Cardiac muscle cell (in vitro differentiated cells and primary cell): ENCODE measurements at regions not wholly inside any gene's neighbourhood (a gene's known extent, or its start where the extent isn't known, plus 50 kb on each side); places are given as distances from the start of the nearest gene placed in this dataset.

Experiments used
- DNase-seq, 2 donors: peaks; one replicate each; pipeline versions ENCODE4 v3.0.0 to v3.0.0-alpha.2; 2010 to 2017; ENCODE audit warnings: low read depth in 1 of 2, low spot score in 1 of 2
- H3K27ac ChIP-seq: fragments of 200-600 bp; sonication (generic); 2 replicates; pipeline ENCODE4 v1.5.1; 2016
- H3K27me3 ChIP-seq: fragments of 200-600 bp; sonication (generic); 2 replicates; pipeline ENCODE4 v1.6.0; 2016; ENCODE audit warnings: control low read depth
- H3K36me3 ChIP-seq: fragments of 200-600 bp; sonication (generic); 2 replicates; pipeline ENCODE4 v1.5.1; 2016; ENCODE audit warnings: control low read depth
- H3K4me1 ChIP-seq: fragments of 200-600 bp; sonication (generic); 2 replicates; pipeline ENCODE4 v1.8.1; 2017; ENCODE audit warnings: low read depth, mild to moderate bottlenecking, mixed run types
- H3K4me3 ChIP-seq: fragments of 200-600 bp; sonication (generic); 2 replicates; pipeline ENCODE4 v1.5.1; 2016; ENCODE audit warnings: mild to moderate bottlenecking
- H3K9me3 ChIP-seq: fragments of 200-600 bp; sonication (generic); 2 replicates; pipeline ENCODE4 v1.5.1; 2017; ENCODE audit warnings: low read depth, mild to moderate bottlenecking, control low read depth
- CTCF ChIP-seq: IDR thresholded peaks from 2 replicates; pipeline ENCODE4 v1.5.1; 2012; ENCODE audit warnings: low read depth, mild to moderate bottlenecking, low read length

GRCh38 chr1:186557147-186557777 lies 96.3 kb upstream of the PDC start:
- DNase-seq = no peak
- Histone ChIP-seq H3K27me3 (no peaks in the 10 kb centered on the region), H3K4me1 (peaks cover 20% of the 10 kb centered on the region), H3K27ac (no peak overlapping the region), H3K4me3 (no peak overlapping the region), H3K9me3 (no peaks in the 10 kb centered on the region), H3K36me3 (no peaks in the 10 kb centered on the region)
- TF ChIP-seq CTCF = no peak

- Histone ChIP-seq H3K36me3 (no peaks in the 10 kb centered on the region), H3K27ac (no peak overlapping the region), H3K9me3 (no peaks in the 10 kb centered on the region), H3K4me3 (no peak overlapping the region), H3K4me1 (no peaks in the 10 kb centered on the region), H3K27me3 (no peaks in the 10 kb centered on the region)
- no peak for DNase-seq
- TF ChIP-seq CTCF = no peak
These were observed 89.9 kb upstream of the PDC start for GRCh38 chr1:186550832-186551231.

GRCh38 chr1:186541003-186541402 lies 80.1 kb upstream of the PDC start:
- Histone ChIP-seq H3K9me3 (no peaks in the 10 kb centered on the region), H3K27me3 (no peaks in the 10 kb centered on the region), H3K4me1 (no peaks in the 10 kb centered on the region), H3K36me3 (no peaks in the 10 kb centered on the region), H3K4me3 (no peak overlapping the region), H3K27ac (no peak overlapping the region)
- no peak for DNase-seq
- TF ChIP-seq CTCF = no peak

- H3K4me3 ChIP-seq = no peak overlapping the region
- no peak for TF ChIP-seq CTCF
- H3K27ac ChIP-seq = no peak overlapping the region
- no peaks in the 10 kb centered on the region for H3K4me1 ChIP-seq
- no peaks in the 10 kb centered on the region for H3K9me3 ChIP-seq
- H3K36me3 ChIP-seq = no peaks in the 10 kb centered on the region
- H3K27me3 ChIP-seq = no peaks in the 10 kb centered on the region
- DNase-seq = no peak
These were observed 79.6 kb upstream of the PDC start for GRCh38 chr1:186540521-186540920.

GRCh38 chr1:186536273-186536890 lies 75.5 kb upstream of the PDC start:
- Histone ChIP-seq H3K27me3 (no peaks in the 10 kb centered on the region), H3K4me3 (no peak overlapping the region), H3K9me3 (no peaks in the 10 kb centered on the region), H3K36me3 (no peaks in the 10 kb centered on the region), H3K4me1 (no peaks in the 10 kb centered on the region), H3K27ac (no peak overlapping the region)
- no peak for TF ChIP-seq CTCF
- DNase-seq = peak in 1 of 2 donors; percentile 65
